H7 (cell line): ENCODE measurements at regions not wholly inside any gene's neighbourhood (a gene's known extent, or its start where the extent isn't known, plus 50 kb on each side); places are given as distances from the start of the nearest gene placed in this dataset.
A peak's percentile ranks its signal among the peaks of the same experiment; 100 is the strongest.
"Not testable (repeated sequence)": the region's sequence is repeated elsewhere in the genome, so short reads cannot be mapped to it uniquely, and the experiment has no call there.

Experiments
- DNase-seq: peaks from one replicate; pipeline ENCODE4 v3.0.0; 2012
- H3K27me3 ChIP-seq: 2 replicates; pipeline ENCODE4 v1.6.0; 2011; ENCODE audit warnings: mild to moderate bottlenecking, low read length; ENCODE audit not compliant: control insufficient read depth, insufficient read depth
- H3K36me3 ChIP-seq: replicated peaks from 2 replicates; pipeline ENCODE4 v1.5.1; 2011; ENCODE audit warnings: low read length; ENCODE audit not compliant: control insufficient read depth, insufficient read depth
- H3K4me3 ChIP-seq: 2 replicates; pipeline ENCODE4 v1.5.1; 2011; ENCODE audit warnings: low read depth, mild to moderate bottlenecking, control low read depth, low read length, moderate library complexity; ENCODE audit not compliant: insufficient read depth

DNA sequence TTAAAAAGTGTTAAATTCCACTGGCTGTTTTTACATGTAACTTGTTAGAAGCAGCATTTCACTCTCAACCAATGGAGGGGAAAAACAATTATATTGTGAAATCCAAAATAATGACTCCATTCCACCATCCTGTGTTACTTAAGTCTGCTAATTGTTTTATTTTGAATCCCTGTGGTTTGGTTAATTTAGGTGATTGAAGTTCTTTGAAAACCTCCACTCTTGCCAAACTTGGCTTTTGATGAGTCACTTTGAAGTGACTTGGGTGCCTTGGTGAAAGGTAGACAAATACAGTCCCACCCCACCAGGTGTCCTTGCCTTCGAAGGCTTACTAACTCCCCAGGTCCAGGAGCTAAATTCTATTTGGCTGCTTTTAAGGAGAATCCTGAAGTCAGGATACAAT is 1303.8 kb upstream of the NRXN1 start:
- Histone ChIP-seq H3K27me3 (no peaks in the 10 kb centered on the region), H3K4me3 (no peak overlapping the region), H3K36me3 (no peaks in the 10 kb centered on the region)
- DNase-seq: no peak

GRCh38 chr2:52334185-52334584 is 1302.3 kb upstream of the NRXN1 start:
- no peaks in the 10 kb centered on the region for H3K36me3 ChIP-seq

DNA sequence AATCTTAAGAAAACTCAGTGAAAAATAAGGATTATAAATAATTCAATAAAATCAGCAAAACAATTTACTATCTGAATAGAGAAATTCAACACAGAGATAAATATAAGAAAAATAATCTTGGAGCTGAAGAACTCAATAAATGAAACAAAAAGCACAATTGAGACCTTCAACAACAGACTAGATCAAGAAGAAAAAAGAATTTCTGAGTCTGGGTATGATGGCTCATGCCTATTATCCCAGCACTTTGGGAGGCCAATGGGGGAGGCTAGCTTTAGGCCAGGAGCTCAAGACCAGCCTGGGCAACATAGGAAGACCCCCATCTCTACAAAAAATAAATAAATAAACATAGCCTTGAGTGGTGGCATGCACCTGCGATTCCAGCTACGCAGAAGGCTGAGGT is 1295.7 kb upstream of the NRXN1 start:
- no peaks in the 10 kb centered on the region for H3K27me3 ChIP-seq
- DNase-seq: no peak
- H3K4me3 ChIP-seq: no peak overlapping the region
- H3K36me3 ChIP-seq: no peaks in the 10 kb centered on the region

More at GRCh38 chr2:52334185-52334584, 1302.3 kb upstream of the NRXN1 start:
- no peak overlapping the region for H3K4me3 ChIP-seq
- no peak for DNase-seq
- H3K27me3 ChIP-seq: no peaks in the 10 kb centered on the region

DNA sequence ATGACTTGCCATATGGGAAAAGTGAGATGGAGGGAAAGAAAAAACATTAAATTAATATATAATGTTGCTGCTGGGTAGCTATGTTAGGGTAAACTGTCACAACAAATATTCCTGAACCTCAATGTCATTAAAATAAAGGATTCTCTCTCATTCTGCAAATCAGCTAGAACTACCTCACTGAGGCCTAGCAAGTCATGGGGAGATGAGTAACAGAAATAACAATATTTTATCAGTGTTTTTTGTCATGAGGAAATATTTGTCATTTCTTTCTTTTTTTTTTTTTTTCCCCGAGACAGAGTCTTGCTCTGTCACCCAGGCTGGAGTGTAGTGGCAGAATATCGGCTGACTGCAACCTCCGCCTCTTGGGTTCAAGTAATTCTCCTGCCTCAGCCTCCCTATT is 1282.3 kb upstream of the NRXN1 start:
- Histone ChIP-seq H3K4me3 (no peak overlapping the region), H3K36me3 (no peaks in the 10 kb centered on the region), H3K27me3 (no peaks in the 10 kb centered on the region)
- DNase-seq: no peak

DNA sequence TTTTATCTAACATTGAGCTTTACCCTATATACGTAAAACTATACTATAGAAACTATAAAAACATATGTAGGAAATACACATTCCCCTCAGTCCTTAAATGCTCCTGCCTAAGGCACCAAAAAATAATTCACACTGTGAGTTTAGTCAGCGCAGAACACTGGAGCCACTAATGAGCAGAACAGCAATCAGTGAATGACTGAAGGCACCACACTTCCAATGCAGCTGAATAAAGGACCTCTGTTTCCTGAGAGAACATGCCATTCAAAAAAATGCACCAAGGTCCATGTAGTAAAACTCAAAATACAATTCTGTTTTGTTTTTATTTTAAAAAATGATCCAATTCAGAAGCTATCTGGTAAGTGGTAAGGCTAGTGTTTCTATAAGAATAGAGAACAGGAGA is 1280.6 kb upstream of the NRXN1 start:
- H3K36me3 ChIP-seq: no peaks in the 10 kb centered on the region
- no peaks in the 10 kb centered on the region for H3K27me3 ChIP-seq
- DNase-seq: no peak

DNA sequence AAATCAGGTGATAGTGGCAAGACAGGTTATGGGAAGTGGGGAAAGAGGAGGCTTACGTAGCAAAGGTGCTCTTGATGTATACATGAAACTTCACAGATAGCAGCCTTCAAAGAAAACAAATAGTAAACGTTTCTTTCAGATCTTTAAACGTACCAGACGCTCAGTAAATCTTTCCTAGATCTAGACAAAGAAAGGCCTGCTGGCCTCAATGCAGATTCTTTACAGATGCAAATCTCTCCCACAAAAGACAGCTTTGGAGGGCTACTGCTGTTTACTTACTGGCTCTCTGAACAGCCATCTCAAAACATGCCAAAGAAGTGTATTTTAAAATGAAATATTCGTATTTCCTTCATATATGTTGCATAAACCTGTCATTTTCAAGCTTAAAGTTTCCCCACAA is 1279.9 kb upstream of the NRXN1 start:
- Histone ChIP-seq H3K4me3 (no peak overlapping the region), H3K36me3 (no peaks in the 10 kb centered on the region), H3K27me3 (no peaks in the 10 kb centered on the region)
- DNase-seq: peak; percentile 10

More for the DNA sequence above, 1280.6 kb upstream of the NRXN1 start:
- H3K4me3 ChIP-seq: no peak overlapping the region

DNA sequence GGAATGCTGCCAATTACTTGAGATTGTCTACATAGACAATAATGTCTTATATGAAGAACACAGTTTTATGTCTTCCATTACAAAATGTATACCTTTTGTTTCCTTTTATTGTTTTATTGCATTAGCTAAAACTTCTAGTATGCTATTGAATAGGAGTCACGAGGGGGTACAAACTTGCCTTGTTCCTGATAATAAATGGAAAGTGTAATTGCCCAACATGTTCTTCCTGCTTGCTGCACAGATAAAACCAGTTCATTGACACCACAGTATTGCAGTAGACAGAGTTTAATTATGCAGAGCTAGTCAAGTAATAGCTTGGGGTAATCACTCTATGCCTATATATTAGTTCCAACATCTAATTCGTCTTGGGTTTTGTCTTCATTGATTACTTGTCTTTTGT is 1276.2 kb upstream of the NRXN1 start:
- no peak for DNase-seq
- no peak overlapping the region for H3K4me3 ChIP-seq
- no peaks in the 10 kb centered on the region for H3K36me3 ChIP-seq
- no peaks in the 10 kb centered on the region for H3K27me3 ChIP-seq

DNA sequence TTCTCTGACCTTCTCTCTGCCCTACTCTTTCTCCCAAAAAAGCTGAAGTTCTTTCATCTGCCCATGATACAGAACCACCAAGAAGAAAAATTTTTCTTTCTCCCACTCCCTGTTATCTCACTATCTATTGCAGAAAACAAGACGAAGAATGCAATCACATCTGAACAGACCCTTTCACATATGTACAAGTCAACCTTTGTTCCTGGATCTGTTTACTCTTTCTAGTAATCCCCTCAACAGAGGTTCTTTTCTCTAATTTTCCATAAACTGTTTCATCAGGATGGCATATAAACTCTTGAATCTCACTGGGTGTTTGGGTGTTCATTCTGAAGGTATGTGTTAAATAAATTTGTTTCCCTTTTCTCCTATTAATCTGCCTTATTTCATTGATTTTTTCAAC is 1262.7 kb upstream of the NRXN1 start:
- DNase-seq: no peak
- Histone ChIP-seq H3K36me3 (no peaks in the 10 kb centered on the region), H3K27me3 (no peaks in the 10 kb centered on the region), H3K4me3 (no peak overlapping the region)

DNA sequence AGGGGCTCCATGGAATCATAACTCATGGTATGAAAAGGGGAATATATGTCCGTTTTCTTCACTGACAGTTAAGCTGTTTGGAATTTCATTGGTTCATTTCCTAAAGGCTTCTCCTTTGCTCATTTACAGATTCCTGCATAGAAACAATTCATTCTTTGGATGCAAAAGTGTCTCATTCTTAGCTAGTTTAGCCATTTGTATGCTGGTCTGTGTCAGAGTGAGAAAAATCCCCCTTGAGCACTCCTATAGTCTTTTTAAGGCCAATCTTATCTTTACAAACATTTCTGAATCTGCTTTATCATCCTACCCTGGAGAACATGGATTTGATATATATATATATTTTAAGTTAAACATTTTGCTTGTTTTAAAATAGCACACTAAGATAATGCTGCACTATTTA is 1260.9 kb upstream of the NRXN1 start:
- no peak for DNase-seq
- H3K27me3 ChIP-seq: no peaks in the 10 kb centered on the region
- no peaks in the 10 kb centered on the region for H3K36me3 ChIP-seq
- no peak overlapping the region for H3K4me3 ChIP-seq

- H3K27me3 ChIP-seq: no peaks in the 10 kb centered on the region
- no peak overlapping the region for H3K4me3 ChIP-seq
- DNase-seq: no peak
Observed at GRCh38 chr2:52289741-52290140, 1257.8 kb upstream of the NRXN1 start.

DNA sequence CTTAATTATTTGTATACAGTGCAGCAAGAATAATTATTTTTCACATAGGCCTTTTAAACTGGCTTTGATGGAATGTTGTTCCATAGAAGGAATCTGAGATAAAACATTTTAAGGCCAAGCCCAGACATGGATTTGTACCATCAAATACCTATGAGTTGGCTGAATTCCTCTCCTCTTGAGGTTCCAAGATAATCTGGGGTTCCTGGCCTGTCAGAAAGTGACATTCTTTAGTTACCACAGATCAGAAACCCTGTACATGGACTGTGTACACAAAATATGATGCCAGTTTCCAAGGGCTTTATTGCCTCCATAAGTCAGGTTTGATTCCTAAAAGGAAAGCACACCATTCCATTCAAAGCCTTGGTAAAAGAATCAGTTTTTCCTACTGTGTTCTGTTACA is 1256.7 kb upstream of the NRXN1 start:
- no peaks in the 10 kb centered on the region for H3K36me3 ChIP-seq
- H3K4me3 ChIP-seq: no peak overlapping the region
- no peak for DNase-seq
- no peaks in the 10 kb centered on the region for H3K27me3 ChIP-seq

More at GRCh38 chr2:52289741-52290140, 1257.8 kb upstream of the NRXN1 start:
- no peaks in the 10 kb centered on the region for H3K36me3 ChIP-seq

- no peak for DNase-seq
Observed at GRCh38 chr2:52269696-52270485, 1238.0 kb upstream of the NRXN1 start.

GRCh38 chr2:52264911-52265310 is 1233.0 kb upstream of the NRXN1 start:
- no peak for DNase-seq
- no peaks in the 10 kb centered on the region for H3K36me3 ChIP-seq
- no peak overlapping the region for H3K4me3 ChIP-seq
- no peaks in the 10 kb centered on the region for H3K27me3 ChIP-seq

More at GRCh38 chr2:52269696-52270485, 1238.0 kb upstream of the NRXN1 start:
- no peak overlapping the region for H3K4me3 ChIP-seq
- no peaks in the 10 kb centered on the region for H3K27me3 ChIP-seq
- no peaks in the 10 kb centered on the region for H3K36me3 ChIP-seq

DNA sequence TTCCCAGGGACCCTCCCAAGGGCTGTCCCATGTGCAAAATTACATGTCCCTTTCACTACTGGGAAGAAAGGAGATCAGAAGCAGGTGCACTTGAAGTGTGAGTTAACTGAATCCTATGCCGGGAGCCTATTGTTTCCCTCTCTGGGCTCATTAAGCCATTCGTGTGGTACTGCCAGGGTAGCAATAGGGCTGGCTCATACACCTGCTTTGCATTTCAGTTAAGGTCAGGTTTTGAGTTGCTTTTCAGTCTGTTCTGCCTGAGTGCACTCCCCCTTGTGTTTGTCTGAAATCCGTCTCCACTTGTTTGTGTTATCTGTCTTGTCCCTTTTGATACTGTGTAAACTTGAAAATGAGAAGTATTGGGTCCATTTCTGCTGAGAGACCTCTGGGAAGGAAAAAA is 1232.6 kb upstream of the NRXN1 start:
- H3K4me3 ChIP-seq: no peak overlapping the region
- DNase-seq: no peak
- H3K27me3 ChIP-seq: no peaks in the 10 kb centered on the region
- no peaks in the 10 kb centered on the region for H3K36me3 ChIP-seq

- Histone ChIP-seq H3K36me3 (no peaks in the 10 kb centered on the region), H3K4me3 (no peak overlapping the region), H3K27me3 (no peaks in the 10 kb centered on the region)
- DNase-seq: no peak
Observed at GRCh38 chr2:52260904-52261303, 1229.0 kb upstream of the NRXN1 start.

GRCh38 chr2:52258967-52259366 is 1227.0 kb upstream of the NRXN1 start:
- H3K36me3 ChIP-seq, H3K27me3 ChIP-seq, H3K4me3 ChIP-seq, DNase-seq: not testable (repeated sequence)
